H1 (cell line): ENCODE measurements at regions not wholly inside any gene's neighbourhood (a gene's known extent, or its start where the extent isn't known, plus 50 kb on each side); places are given as distances from the start of the nearest gene placed in this dataset.

ENCODE experiments used
- CBX5 ChIP-seq: fragments of 300-800, 300-1000 bp; sonication (generic); IDR thresholded peaks from 2 replicates; pipeline ENCODE4 v1.7.1; 2016; ENCODE audit warnings: antibody characterized with exemption, low read length, low read depth
- CHD1 ChIP-seq: IDR thresholded peaks from 2 replicates; pipeline ENCODE4 v1.6.1; 2012; ENCODE audit warnings: low read depth, low read length, improper control_type of control experiment
- CHD7 ChIP-seq: fragments of 300-600 bp; sonication (generic); IDR thresholded peaks from 2 replicates; pipeline ENCODE4 v1.7.1; 2012; ENCODE audit warnings: low read length, moderate library complexity, mild to moderate bottlenecking, inconsistent platforms; ENCODE audit not compliant: insufficient replicate concordance
- CTBP2 ChIP-seq: IDR thresholded peaks from 2 replicates; pipeline ENCODE4 v1.7.0; 2011; ENCODE audit warnings: borderline replicate concordance, mild to moderate bottlenecking, moderate library complexity, mixed read lengths, low read length; ENCODE audit not compliant: insufficient read depth, insufficient read length
- HDAC6 ChIP-seq: IDR thresholded peaks from one replicate; pipeline ENCODE4 v1.7.1; 2012; ENCODE audit warnings: low read depth, mild to moderate bottlenecking, inconsistent platforms, low read length, moderate library complexity
- KDM5A ChIP-seq: fragments of 200-600 bp; IDR thresholded peaks from 2 replicates; pipeline ENCODE4 v1.7.1; 2012; ENCODE audit warnings: mild to moderate bottlenecking, low read length, inconsistent platforms, mixed read lengths
- NANOG ChIP-seq: IDR thresholded peaks from 2 replicates; pipeline ENCODE4 v1.6.1; 2011; ENCODE audit warnings: low read length, low read depth, mild to moderate bottlenecking, inconsistent platforms; ENCODE audit not compliant: insufficient read depth, poor library complexity, severe bottlenecking
- POU5F1 ChIP-seq: IDR thresholded peaks from 2 replicates; pipeline ENCODE4 v1.6.1; 2011; ENCODE audit warnings: low read depth, mild to moderate bottlenecking, low read length, moderate library complexity
- SIN3A ChIP-seq, 2 experiments: IDR thresholded peaks in 1 of 2; conservative IDR thresholded peaks in 1 of 2; 2 replicates each; pipeline ENCODE4 v1.6.1; 2011 to 2012; ENCODE audit warnings: low read length in 2 of 2, improper control_type of control experiment in 1 of 2, low read depth in 1 of 2, mild to moderate bottlenecking in 1 of 2
- SIX5 ChIP-seq: IDR thresholded peaks from 2 replicates; pipeline ENCODE4 v1.6.1; 2011; ENCODE audit warnings: mild to moderate bottlenecking, low read depth, low read length
- SUZ12 ChIP-seq: fragments of 200-600 bp; sonication (generic); IDR thresholded peaks from 2 replicates; pipeline ENCODE4 v1.6.1; 2012; ENCODE audit warnings: mild to moderate bottlenecking, inconsistent platforms, low read length, moderate library complexity, mixed read lengths
- YY1 ChIP-seq: IDR thresholded peaks from 2 replicates; pipeline ENCODE4 v1.6.1; 2011; ENCODE audit warnings: low read depth, mild to moderate bottlenecking, low read length

GRCh38 chr13:80469853-80470381, 129.0 kb upstream of the SPRY2 start (continued):
- TF ChIP-seq CHD7: no peak
- TF ChIP-seq YY1: no peak
- no peak for TF ChIP-seq SIN3A (conservative IDR thresholded peaks at IDR 0.05 in 1 of 2, IDR thresholded peaks at IDR 0.05 in 1 of 2; ENCODE audit: low read depth in 1 of 2, low read length in 2 of 2)
- TF ChIP-seq SIX5: no peak
- TF ChIP-seq KDM5A: no peak
- TF ChIP-seq CHD1: no peak
- no peak for TF ChIP-seq NANOG
- TF ChIP-seq POU5F1: no peak
- TF ChIP-seq CBX5: no peak
- TF ChIP-seq SUZ12: no peak
- TF ChIP-seq HDAC6: no peak
- no peak for TF ChIP-seq CTBP2
